Ishikawa (cell line): ENCODE measurements at regions not wholly inside any gene's neighbourhood (a gene's known extent, or its start where the extent isn't known, plus 50 kb on each side); places are given as distances from the start of the nearest gene placed in this dataset.

Experiments used
- CEBPB ChIP-seq: IDR thresholded peaks from 2 replicates; pipeline ENCODE4 v1.6.1; 2012
- CREB1 ChIP-seq: IDR thresholded peaks from 2 replicates; pipeline ENCODE4 v1.6.1; 2012; ENCODE audit warnings: low read depth
- EGR1 ChIP-seq: IDR thresholded peaks from 2 replicates; pipeline ENCODE4 v1.6.1; 2012
- EP300 ChIP-seq: IDR thresholded peaks from 2 replicates; pipeline ENCODE4 v1.6.1; 2012; ENCODE audit warnings: borderline replicate concordance
- FOXM1 ChIP-seq: IDR thresholded peaks from 2 replicates; pipeline ENCODE4 v1.6.1; 2012; ENCODE audit warnings: low read depth, borderline replicate concordance
- NFIC ChIP-seq: IDR thresholded peaks from 2 replicates; pipeline ENCODE4 v1.6.1; 2012
- RAD21 ChIP-seq: IDR thresholded peaks from 2 replicates; pipeline ENCODE4 v1.6.1; 2012; ENCODE audit warnings: low read depth
- TAF1 ChIP-seq: IDR thresholded peaks from 2 replicates; pipeline ENCODE4 v1.6.1; 2012; ENCODE audit warnings: low read depth, mild to moderate bottlenecking
- TCF12 ChIP-seq: IDR thresholded peaks from 2 replicates; pipeline ENCODE4 v1.6.1; 2012; ENCODE audit warnings: low read depth
- TEAD4 ChIP-seq: IDR thresholded peaks from 2 replicates; pipeline ENCODE4 v1.6.1; 2012
- YY1 ChIP-seq: IDR thresholded peaks from 2 replicates; pipeline ENCODE4 v1.6.1; 2012; ENCODE audit warnings: low read depth
- ZBTB7A ChIP-seq: IDR thresholded peaks from 2 replicates; pipeline ENCODE4 v1.6.1; 2012; ENCODE audit warnings: low read depth
- TF ChIP-seq, protein P1 (sequence below): IDR thresholded peaks from 2 replicates; pipeline ENCODE4 v1.6.1; 2012; ENCODE audit warnings: low read depth, mild to moderate bottlenecking
- TF ChIP-seq, protein P2 (sequence below): IDR thresholded peaks from 2 replicates; pipeline ENCODE4 v1.6.1; 2012
- TF ChIP-seq, protein P3 (sequence below): IDR thresholded peaks from 2 replicates; pipeline ENCODE4 v1.6.1; 2012

- TF ChIP-seq EGR1 (no peak), TCF12 (no peak), NFIC (no peak), CREB1 (no peak), ZBTB7A (no peak), EP300 (no peak), YY1 (no peak), FOXM1 (no peak), RAD21 (no peak), TAF1 (no peak), TEAD4 (no peak), CEBPB (no peak)
- TF ChIP-seq, protein P1, sequence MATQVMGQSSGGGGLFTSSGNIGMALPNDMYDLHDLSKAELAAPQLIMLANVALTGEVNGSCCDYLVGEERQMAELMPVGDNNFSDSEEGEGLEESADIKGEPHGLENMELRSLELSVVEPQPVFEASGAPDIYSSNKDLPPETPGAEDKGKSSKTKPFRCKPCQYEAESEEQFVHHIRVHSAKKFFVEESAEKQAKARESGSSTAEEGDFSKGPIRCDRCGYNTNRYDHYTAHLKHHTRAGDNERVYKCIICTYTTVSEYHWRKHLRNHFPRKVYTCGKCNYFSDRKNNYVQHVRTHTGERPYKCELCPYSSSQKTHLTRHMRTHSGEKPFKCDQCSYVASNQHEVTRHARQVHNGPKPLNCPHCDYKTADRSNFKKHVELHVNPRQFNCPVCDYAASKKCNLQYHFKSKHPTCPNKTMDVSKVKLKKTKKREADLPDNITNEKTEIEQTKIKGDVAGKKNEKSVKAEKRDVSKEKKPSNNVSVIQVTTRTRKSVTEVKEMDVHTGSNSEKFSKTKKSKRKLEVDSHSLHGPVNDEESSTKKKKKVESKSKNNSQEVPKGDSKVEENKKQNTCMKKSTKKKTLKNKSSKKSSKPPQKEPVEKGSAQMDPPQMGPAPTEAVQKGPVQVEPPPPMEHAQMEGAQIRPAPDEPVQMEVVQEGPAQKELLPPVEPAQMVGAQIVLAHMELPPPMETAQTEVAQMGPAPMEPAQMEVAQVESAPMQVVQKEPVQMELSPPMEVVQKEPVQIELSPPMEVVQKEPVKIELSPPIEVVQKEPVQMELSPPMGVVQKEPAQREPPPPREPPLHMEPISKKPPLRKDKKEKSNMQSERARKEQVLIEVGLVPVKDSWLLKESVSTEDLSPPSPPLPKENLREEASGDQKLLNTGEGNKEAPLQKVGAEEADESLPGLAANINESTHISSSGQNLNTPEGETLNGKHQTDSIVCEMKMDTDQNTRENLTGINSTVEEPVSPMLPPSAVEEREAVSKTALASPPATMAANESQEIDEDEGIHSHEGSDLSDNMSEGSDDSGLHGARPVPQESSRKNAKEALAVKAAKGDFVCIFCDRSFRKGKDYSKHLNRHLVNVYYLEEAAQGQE = no peak
- TF ChIP-seq, protein P2, sequence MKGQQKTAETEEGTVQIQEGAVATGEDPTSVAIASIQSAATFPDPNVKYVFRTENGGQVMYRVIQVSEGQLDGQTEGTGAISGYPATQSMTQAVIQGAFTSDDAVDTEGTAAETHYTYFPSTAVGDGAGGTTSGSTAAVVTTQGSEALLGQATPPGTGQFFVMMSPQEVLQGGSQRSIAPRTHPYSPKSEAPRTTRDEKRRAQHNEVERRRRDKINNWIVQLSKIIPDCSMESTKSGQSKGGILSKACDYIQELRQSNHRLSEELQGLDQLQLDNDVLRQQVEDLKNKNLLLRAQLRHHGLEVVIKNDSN = no peak
- TF ChIP-seq, protein P3, sequence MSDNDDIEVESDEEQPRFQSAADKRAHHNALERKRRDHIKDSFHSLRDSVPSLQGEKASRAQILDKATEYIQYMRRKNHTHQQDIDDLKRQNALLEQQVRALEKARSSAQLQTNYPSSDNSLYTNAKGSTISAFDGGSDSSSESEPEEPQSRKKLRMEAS = no peak
Observed at GRCh38 chr2:21860907-21861306, 737.1 kb downstream of the TDRD15 start.

DNA sequence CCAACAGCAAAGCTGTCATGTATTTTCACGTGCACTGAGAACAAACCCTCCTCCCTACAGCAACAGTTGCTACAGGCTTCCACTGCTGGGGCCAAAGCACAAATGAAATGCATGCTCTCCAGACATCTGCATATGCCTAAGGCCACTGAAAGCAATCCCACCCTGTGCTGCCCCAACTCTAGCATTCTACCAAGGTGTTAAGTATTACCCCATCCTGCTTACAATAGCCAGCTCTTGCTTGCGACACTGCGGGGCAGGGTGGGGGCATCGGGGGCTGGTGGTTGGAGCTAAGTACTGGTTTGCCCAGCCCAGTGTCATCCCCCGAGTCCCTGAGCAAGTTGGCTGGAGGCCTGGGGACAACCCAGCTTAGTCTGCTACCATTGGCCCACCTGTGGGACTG, 742.5 kb downstream of the TDRD15 start:
- no peak for TF ChIP-seq RAD21
- TF ChIP-seq, protein P1 = no peak
- no peak for TF ChIP-seq TCF12
- TF ChIP-seq TEAD4 = no peak

DNA sequence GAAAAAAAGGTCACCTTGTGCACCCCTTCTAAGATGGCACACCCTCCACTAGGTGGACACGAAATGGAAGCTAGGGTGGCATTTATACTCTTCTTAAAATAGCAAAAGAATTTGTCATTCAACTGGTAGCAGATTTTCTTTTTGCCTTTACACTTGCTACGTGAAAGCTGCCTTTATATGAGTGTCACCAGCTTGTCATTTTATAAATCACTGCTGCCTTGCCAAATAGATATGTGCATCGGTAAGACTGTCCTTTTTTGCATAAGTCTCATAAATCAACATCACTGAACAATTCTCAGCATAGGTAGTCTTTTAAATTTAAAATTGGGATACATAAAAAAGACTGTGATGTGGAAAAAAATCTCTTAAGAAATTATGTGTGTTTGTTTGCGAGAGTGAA, 764.1 kb downstream of the TDRD15 start:
- TF ChIP-seq YY1 (no peak), TCF12 (no peak), CEBPB (no peak), FOXM1 (no peak), CREB1 (no peak), NFIC (no peak), EP300 (no peak)

DNA sequence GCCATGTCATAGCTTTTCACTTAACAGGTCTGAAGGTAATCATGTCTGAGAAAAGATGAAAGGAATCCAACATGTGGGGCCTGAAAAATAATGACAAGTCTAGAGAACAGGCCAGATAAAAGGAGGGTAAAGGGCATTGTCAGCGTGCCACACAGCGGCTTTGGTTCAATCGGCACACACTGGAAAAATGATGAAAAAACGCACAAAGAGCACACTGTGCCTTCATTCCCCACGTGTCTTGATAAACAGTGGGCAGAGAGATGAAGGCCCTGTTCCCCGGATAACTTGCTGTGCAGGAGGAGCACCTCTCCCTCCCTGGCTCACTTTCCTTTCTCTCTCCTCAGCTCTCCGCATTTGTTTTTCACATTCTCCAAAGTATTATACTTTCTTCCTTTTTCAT, 766.3 kb downstream of the TDRD15 start:
- TF ChIP-seq, protein P3 = no peak
- no peak for TF ChIP-seq YY1
- TF ChIP-seq TCF12 = no peak
- no peak for TF ChIP-seq TEAD4
- TF ChIP-seq, protein P1 = no peak
- TF ChIP-seq RAD21 = no peak
- no peak for TF ChIP-seq TAF1
- TF ChIP-seq EP300 = no peak
- no peak for TF ChIP-seq CREB1
- TF ChIP-seq, protein P2 = no peak
- no peak for TF ChIP-seq NFIC
- no peak for TF ChIP-seq FOXM1
- TF ChIP-seq EGR1 = no peak
- TF ChIP-seq CEBPB = no peak
- no peak for TF ChIP-seq ZBTB7A

DNA sequence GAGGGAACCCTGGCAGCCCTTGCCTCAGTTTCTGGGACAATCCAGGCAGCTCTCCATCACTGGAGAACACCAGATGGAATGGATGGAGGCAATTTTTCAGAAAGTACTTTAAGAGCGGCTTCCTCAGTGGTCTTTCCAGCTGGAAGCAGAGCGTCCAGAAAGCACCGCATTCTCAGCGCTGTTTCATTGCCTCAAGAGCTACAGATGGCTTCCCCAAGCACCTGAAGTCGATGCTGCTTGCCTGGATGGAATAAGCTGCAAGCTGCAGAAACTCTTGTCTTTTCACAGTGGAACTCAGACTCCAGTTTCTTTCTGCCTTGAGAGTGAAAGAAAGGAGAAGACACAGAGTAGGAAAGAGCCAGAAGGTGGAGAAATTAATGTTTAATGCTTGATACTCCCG, 766.9 kb downstream of the TDRD15 start:
- TF ChIP-seq CREB1 (no peak), RAD21 (no peak), TEAD4 (no peak), NFIC (no peak), YY1 (no peak), CEBPB (no peak), EGR1 (no peak), TCF12 (no peak), FOXM1 (no peak), TAF1 (no peak), ZBTB7A (no peak), EP300 (no peak)
- TF ChIP-seq, protein P1 = no peak
- TF ChIP-seq, protein P2 = no peak
- TF ChIP-seq, protein P3 = no peak
